Right cardiac atrium (tissue), 5 donors: ENCODE measurements at regions not wholly inside any gene's neighbourhood (a gene's known extent, or its start where the extent isn't known, plus 50 kb on each side); places are given as distances from the start of the nearest gene placed in this dataset.
A peak's percentile ranks its signal among the peaks of the same experiment; 100 is the strongest.

Experiments
- ATAC-seq, 2 donors: fragments of 200-7000 bp; cut with Tn5 transposase; one replicate each; pipeline versions ENCODE4 v1.8.0 to v1.9.1; 2020; ENCODE audit warnings: moderate library complexity in 2 of 2, mild to moderate bottlenecking in 1 of 2
- DNase-seq, 3 donors: peaks; one replicate each; pipeline ENCODE4 v3.0.0-alpha.2; 2020
- H3K27ac ChIP-seq: one replicate; pipeline ENCODE4 v1.5.1; 2013; ENCODE audit warnings: mild to moderate bottlenecking, low read length, control low read depth, moderate library complexity
- H3K27me3 ChIP-seq: one replicate; pipeline ENCODE4 v1.6.1; 2013; ENCODE audit not compliant: control insufficient read depth, insufficient read depth
- H3K4me1 ChIP-seq: one replicate; pipeline ENCODE4 v1.6.1; 2013; ENCODE audit warnings: low read length; ENCODE audit not compliant: control insufficient read depth, insufficient read depth
- H3K4me3 ChIP-seq: one replicate; pipeline ENCODE4 v1.5.1; 2013; ENCODE audit warnings: low read length, control low read depth
- H3K9me3 ChIP-seq: one replicate; pipeline ENCODE4 v1.6.1; 2013; ENCODE audit warnings: low read length; ENCODE audit not compliant: control insufficient read depth
- WGBS: extraction: QIAGEN DNeasy Blood & Tissue Kit; methylation state at CpG from one replicate; pipeline ENCODE4 v1.1.7; 2013; 5-methylcytosine and 5-hydroxymethylcytosine counted together
- intact Hi-C, 4 donors: fragments of 100-400 bp; cut with DNase I; formaldehyde crosslinking; loops; one replicate each; pipeline versions ENCODE4 v1.11.0 to v1.14.0; 2022 to 2023
- donor health status: healthy with polysubstance abuse.
- donor health status: DM: no; HTN: yes; CAD: no.
- donor health status: DM: no; HTN: no; CAD: no.
- donor health status: DM: no; HTN: yes; CAD: no; lungs with severe emphysema.
- donor health status: DM: yes; HTN: yes; CAD: no.

- intact Hi-C loops: no loop called here
- 60% methylated on average over 8 of the region's 8 CpGs for WGBS
- H3K27ac ChIP-seq: no peak overlapping the region
- no peak overlapping the region for H3K4me3 ChIP-seq
- H3K4me1 ChIP-seq: no peaks in the 10 kb centered on the region
- DNase-seq (no peak), ATAC-seq (no peak)
- no peaks in the 10 kb centered on the region for H3K27me3 ChIP-seq
- H3K9me3 ChIP-seq: no peaks in the 10 kb centered on the region
Observed at GRCh38 chr2:235406430-235406829, 87.4 kb upstream of the AGAP1 start.

- intact Hi-C loops: no loop called here
- 97% methylated on average over 4 of the region's 4 CpGs for WGBS
- no peak for DNase-seq
Observed at GRCh38 chr2:235411905-235412485, 81.8 kb upstream of the AGAP1 start.

GRCh38 chr2:235413064-235413463 lies 80.8 kb upstream of the AGAP1 start:
- DNase-seq (no peak), ATAC-seq (no peak)
- WGBS: 42% methylated on average over 1 of the region's 1 CpG
- intact Hi-C loops: no loop called here
- Histone ChIP-seq H3K4me1 (peaks cover 2% of the 10 kb centered on the region), H3K4me3 (no peak overlapping the region), H3K27ac (no peak overlapping the region), H3K27me3 (no peaks in the 10 kb centered on the region), H3K9me3 (no peaks in the 10 kb centered on the region)

More at GRCh38 chr2:235411905-235412485, 81.8 kb upstream of the AGAP1 start:
- no peak overlapping the region for H3K4me3 ChIP-seq
- ATAC-seq: no peak
- H3K4me1 ChIP-seq: peaks cover 2% of the 10 kb centered on the region
- H3K27me3 ChIP-seq: no peaks in the 10 kb centered on the region
- no peaks in the 10 kb centered on the region for H3K9me3 ChIP-seq
- no peak overlapping the region for H3K27ac ChIP-seq

- intact Hi-C loops: no loop called here
- peak; percentile 55 to 79 (median 77) for DNase-seq
Observed at GRCh38 chr2:235414422-235414821, 79.4 kb upstream of the AGAP1 start.

GRCh38 chr2:235416858-235417499 lies 76.9 kb upstream of the AGAP1 start:
- H3K4me1 ChIP-seq: peaks cover 2% of the 10 kb centered on the region
- peak overlapping the region; percentile 31 for H3K27ac ChIP-seq
- intact Hi-C loops: no loop called here
- WGBS: 32% methylated on average over 7 of the region's 7 CpGs
- H3K4me3 ChIP-seq: no peak overlapping the region
- no peaks in the 10 kb centered on the region for H3K9me3 ChIP-seq
- DNase-seq (no peak), ATAC-seq (peak; percentile 48 to 69)
- no peaks in the 10 kb centered on the region for H3K27me3 ChIP-seq

More at GRCh38 chr2:235414422-235414821, 79.4 kb upstream of the AGAP1 start:
- Histone ChIP-seq H3K27me3 (no peaks in the 10 kb centered on the region), H3K9me3 (no peaks in the 10 kb centered on the region), H3K27ac (no peak overlapping the region), H3K4me3 (no peak overlapping the region), H3K4me1 (peaks cover 2% of the 10 kb centered on the region)
- ATAC-seq: peak; percentile 61 to 83
- 63% methylated on average over 4 of the region's 4 CpGs for WGBS

- H3K27ac ChIP-seq: no peak overlapping the region
- H3K9me3 ChIP-seq: no peaks in the 10 kb centered on the region
- intact Hi-C loops: no loop called here
- DNase-seq (no peak), ATAC-seq (no peak)
- WGBS: 65% methylated on average over 7 of the region's 7 CpGs
- no peaks in the 10 kb centered on the region for H3K27me3 ChIP-seq
- peaks cover 2% of the 10 kb centered on the region for H3K4me1 ChIP-seq
- no peak overlapping the region for H3K4me3 ChIP-seq
Observed at GRCh38 chr2:235418918-235419317, 74.9 kb upstream of the AGAP1 start.

- Histone ChIP-seq H3K27ac (no peak overlapping the region), H3K9me3 (no peaks in the 10 kb centered on the region), H3K4me3 (no peak overlapping the region), H3K27me3 (no peaks in the 10 kb centered on the region), H3K4me1 (no peaks in the 10 kb centered on the region)
- DNase-seq (no peak), ATAC-seq (no peak)
- intact Hi-C loops: no loop called here
- WGBS: 82% methylated on average over 8 of the region's 8 CpGs
Observed at GRCh38 chr2:235419996-235420395, 73.8 kb upstream of the AGAP1 start.

- 89% methylated on average over 2 of the region's 2 CpGs for WGBS
- intact Hi-C loops: no loop called here
- no peak overlapping the region for H3K4me3 ChIP-seq
- H3K4me1 ChIP-seq: no peaks in the 10 kb centered on the region
- H3K9me3 ChIP-seq: no peaks in the 10 kb centered on the region
- DNase-seq (no peak), ATAC-seq (no peak)
- H3K27me3 ChIP-seq: no peaks in the 10 kb centered on the region
- H3K27ac ChIP-seq: no peak overlapping the region
Observed at GRCh38 chr2:235421618-235422017, 72.2 kb upstream of the AGAP1 start.

- Histone ChIP-seq H3K27ac (no peak overlapping the region), H3K9me3 (no peaks in the 10 kb centered on the region), H3K4me1 (no peaks in the 10 kb centered on the region), H3K4me3 (no peak overlapping the region), H3K27me3 (no peaks in the 10 kb centered on the region)
- ATAC-seq: no peak
- WGBS: 94% methylated on average over 6 of the region's 6 CpGs
- intact Hi-C loops: loop anchor here in 1 of 4 donors (10.0 kb wide), 1 partner anchor 164 kb away; no protein-coding TSS in a partner anchor
- DNase-seq: no peak
Observed at GRCh38 chr2:235430366-235431083, 63.3 kb upstream of the AGAP1 start.

- H3K4me1 ChIP-seq: no peaks in the 10 kb centered on the region
- WGBS: 32% methylated on average over 17 of the region's 17 CpGs
- H3K9me3 ChIP-seq: no peaks in the 10 kb centered on the region
- ATAC-seq: peak; percentile 76
- no peaks in the 10 kb centered on the region for H3K27me3 ChIP-seq
- intact Hi-C loops: loop anchor here in 1 of 4 donors (10.0 kb wide), 1 partner anchor 162 kb away; no protein-coding TSS in a partner anchor
- H3K27ac ChIP-seq: peak overlapping the region; percentile 84
- no peak overlapping the region for H3K4me3 ChIP-seq
- DNase-seq: peak in 1 of 3 donors; percentile 46
Observed at GRCh38 chr2:235432741-235433520, 60.9 kb upstream of the AGAP1 start.
